22Rv1 (cell line): ENCODE measurements at regions not wholly inside any gene's neighbourhood (a gene's known extent, or its start where the extent isn't known, plus 50 kb on each side); places are given as distances from the start of the nearest gene placed in this dataset.

ENCODE experiments used
- CTCF ChIP-seq: fragments of 450-650 bp; IDR thresholded peaks from 2 replicates; pipeline ENCODE4 v1.5.1; 2017; ENCODE audit warnings: mild to moderate bottlenecking
- ZFX ChIP-seq: fragments of 450-650 bp; IDR thresholded peaks from 2 replicates; pipeline ENCODE4 v1.6.1; 2017; ENCODE audit warnings: antibody characterized with exemption, borderline replicate concordance

GRCh38 chr7:26499315-26499897 is 207.7 kb downstream of the SNX10 start:
- TF ChIP-seq ZFX: no peak
- TF ChIP-seq CTCF: no peak
